Muscle of leg (tissue), 3 donors: ENCODE measurements at regions not wholly inside any gene's neighbourhood (a gene's known extent, or its start where the extent isn't known, plus 50 kb on each side); places are given as distances from the start of the nearest gene placed in this dataset.
"Not testable (repeated sequence)": the region's sequence is repeated elsewhere in the genome, so short reads cannot be mapped to it uniquely, and the experiment has no call there.

Experiments
- DNase-seq: peaks from one replicate; pipeline ENCODE4 v3.0.0; 2013
- H3K27ac ChIP-seq: one replicate; pipeline ENCODE4 v1.5.1; 2013; ENCODE audit warnings: mild to moderate bottlenecking, low read length, control low read depth
- H3K27me3 ChIP-seq: one replicate; pipeline ENCODE4 v1.6.1; 2013; ENCODE audit warnings: low read length; ENCODE audit not compliant: control insufficient read depth, insufficient read depth
- H3K36me3 ChIP-seq: one replicate; pipeline ENCODE4 v1.6.1; 2013; ENCODE audit warnings: low read length; ENCODE audit not compliant: control insufficient read depth, insufficient read depth
- H3K4me1 ChIP-seq: one replicate; pipeline ENCODE4 v1.6.1; 2013; ENCODE audit warnings: low read length; ENCODE audit not compliant: control insufficient read depth, insufficient read depth
- H3K4me3 ChIP-seq: one replicate; pipeline ENCODE4 v1.5.1; 2013; ENCODE audit warnings: low read length, control low read depth
- H3K9me3 ChIP-seq: replicated peaks from 2 replicates; pipeline ENCODE4 v1.6.1; 2013; ENCODE audit warnings: low read depth, low read length; ENCODE audit not compliant: control insufficient read depth
- WGBS: methylation state at CpG from one replicate; pipeline ENCODE4 v1.1.5; 2013; ENCODE audit warnings: missing lambda C conversion rate; ENCODE audit not compliant: insufficient coverage; 5-methylcytosine and 5-hydroxymethylcytosine counted together

- no peaks in the 10 kb centered on the region for H3K27me3 ChIP-seq
- no peaks in the 10 kb centered on the region for H3K36me3 ChIP-seq
- WGBS, result no CpG with 5 or more reads among the region's 4 CpGs
- no peak overlapping the region for H3K4me3 ChIP-seq
- H3K4me1 ChIP-seq, result no peaks in the 10 kb centered on the region
- H3K9me3 ChIP-seq, result no peaks in the 10 kb centered on the region
- no peak for DNase-seq
- H3K27ac ChIP-seq, result no peak overlapping the region
Measured at GRCh38 chr7:138386821-138387220, 73.2 kb upstream of the TRIM24 start.

DNA sequence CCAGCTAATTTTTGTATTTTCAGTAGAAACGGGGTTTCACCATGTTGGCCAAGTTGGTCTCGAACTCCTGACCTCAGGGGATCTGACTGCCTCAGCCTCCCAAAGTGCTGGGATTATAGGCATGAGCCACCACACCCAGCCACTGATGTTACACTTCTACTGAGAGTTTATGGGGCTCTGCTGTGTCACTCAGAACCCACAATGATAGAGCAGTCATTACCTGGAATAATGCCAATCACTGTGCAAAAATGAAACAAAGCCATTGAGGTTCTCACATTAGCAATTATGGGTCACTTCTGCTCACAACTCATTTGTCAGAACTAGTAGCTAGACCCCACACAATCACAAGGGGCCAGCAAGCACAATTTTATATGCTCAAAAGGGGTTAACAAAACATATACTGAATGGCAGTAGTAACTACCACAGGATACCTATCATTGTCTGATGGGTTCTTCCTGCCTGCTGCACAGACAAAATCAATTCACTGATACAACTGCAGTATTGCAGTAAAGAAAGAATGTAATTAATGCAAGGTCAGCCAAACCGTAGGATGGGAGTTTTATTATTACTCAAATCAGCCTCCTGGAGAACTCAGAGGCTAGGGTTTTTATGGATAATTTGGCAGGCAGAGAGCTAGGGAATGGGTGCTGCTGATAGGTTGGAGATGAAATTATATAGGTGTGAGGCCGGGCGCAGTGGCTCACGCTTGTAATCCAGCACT is 72.1 kb upstream of the TRIM24 start:
- 91% methylated on average over 5 of the region's 6 CpGs for WGBS
- Histone ChIP-seq H3K9me3 (no peaks in the 10 kb centered on the region), H3K4me1 (no peaks in the 10 kb centered on the region), H3K27me3 (no peaks in the 10 kb centered on the region), H3K27ac (no peak overlapping the region), H3K4me3 (no peak overlapping the region), H3K36me3 (no peaks in the 10 kb centered on the region)
- no peak for DNase-seq

DNA sequence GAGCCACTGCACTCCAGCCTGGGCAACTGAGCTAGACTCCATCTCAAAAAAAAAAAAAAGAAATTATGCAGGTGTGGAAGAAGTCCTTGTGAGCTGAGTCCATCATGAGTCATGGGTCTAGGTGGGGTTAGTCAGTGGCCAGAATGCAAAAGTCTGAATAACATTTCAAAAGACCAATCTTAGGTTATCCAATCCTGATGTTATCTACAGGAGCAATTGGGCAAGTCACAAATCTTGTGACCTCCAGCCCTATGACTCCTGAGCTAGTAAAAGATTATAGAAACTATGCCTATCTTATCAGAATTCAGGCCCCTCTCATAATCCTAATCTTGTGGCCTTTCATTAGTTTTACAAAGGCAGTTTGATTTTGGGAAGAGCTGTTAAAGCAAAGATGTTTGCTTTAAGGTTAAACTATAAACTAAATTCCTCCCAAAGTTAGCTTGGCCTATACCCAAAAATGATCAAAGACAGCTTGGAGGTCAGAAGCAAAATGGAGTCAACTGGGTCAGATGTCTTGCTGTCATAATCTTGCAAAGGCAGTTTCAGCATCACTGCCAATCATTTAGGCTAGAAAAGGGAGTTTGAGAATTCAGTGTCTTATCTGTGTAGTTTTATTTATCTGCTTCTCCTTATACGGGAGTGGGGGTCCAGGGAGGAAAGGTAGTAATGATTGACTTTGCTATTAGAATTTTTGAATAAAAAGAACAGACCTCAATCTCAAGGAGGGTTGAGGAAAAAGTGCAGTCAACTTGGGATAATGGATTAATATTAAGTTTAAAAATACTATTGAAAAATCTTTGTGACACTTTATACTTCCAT is 71.2 kb upstream of the TRIM24 start:
- Histone ChIP-seq H3K36me3 (no peaks in the 10 kb centered on the region), H3K4me3 (no peak overlapping the region), H3K9me3 (no peaks in the 10 kb centered on the region), H3K4me1 (no peaks in the 10 kb centered on the region), H3K27me3 (no peaks in the 10 kb centered on the region), H3K27ac (no peak overlapping the region)
- WGBS, result no CpG with 5 or more reads among the region's 1 CpG
- DNase-seq, result no peak

- no peak for DNase-seq
- Histone ChIP-seq H3K4me1 (no peaks in the 10 kb centered on the region), H3K9me3 (no peaks in the 10 kb centered on the region), H3K4me3 (no peak overlapping the region), H3K27ac (no peak overlapping the region), H3K36me3 (no peaks in the 10 kb centered on the region), H3K27me3 (no peaks in the 10 kb centered on the region)
- no CpG with 5 or more reads among the region's 3 CpGs for WGBS
Measured at GRCh38 chr7:138395763-138396162, 64.3 kb upstream of the TRIM24 start.

DNA sequence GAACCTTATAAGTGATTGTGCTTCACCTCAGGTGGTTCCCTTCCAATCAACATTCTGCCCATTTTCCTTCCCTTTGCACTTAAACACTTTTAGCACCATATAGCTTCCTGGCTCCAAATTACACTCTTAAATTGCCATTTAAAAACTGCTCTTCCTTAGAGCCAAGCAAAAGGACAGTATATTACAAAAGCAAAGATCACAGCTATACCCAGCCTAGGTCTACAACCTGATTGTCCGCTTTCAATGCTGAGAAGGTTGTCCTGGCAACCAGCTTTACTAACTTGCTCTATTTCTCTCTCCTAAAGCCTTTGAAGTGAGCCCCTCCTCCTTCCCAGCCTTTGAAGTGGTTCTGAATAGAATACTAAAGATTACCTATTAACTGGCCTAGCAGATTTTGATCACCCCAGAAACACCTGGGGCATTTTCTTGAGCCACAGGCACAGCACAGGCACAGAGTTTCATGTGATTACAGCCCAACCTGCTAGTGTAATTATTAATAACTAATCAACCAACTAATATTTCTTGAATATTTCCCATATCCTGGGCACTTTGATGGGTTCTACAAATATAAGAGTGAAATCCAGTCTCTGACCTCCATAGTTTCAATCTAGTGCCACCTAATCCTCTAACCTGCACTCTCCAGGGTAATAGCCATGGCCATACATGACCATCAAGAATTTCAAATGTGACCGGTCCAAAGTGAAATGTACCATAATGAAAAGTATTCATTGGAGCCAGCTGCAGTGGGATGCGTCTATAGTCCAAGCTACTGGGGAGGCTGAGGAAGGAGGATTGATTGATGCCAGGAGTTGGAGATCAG is 63.6 kb upstream of the TRIM24 start:
- Histone ChIP-seq H3K4me1 (no peaks in the 10 kb centered on the region), H3K9me3 (no peaks in the 10 kb centered on the region), H3K27ac (no peak overlapping the region), H3K27me3 (no peaks in the 10 kb centered on the region), H3K4me3 (no peak overlapping the region), H3K36me3 (no peaks in the 10 kb centered on the region)
- WGBS, result 100% methylated on average over 1 of the region's 3 CpGs
- DNase-seq, result no peak

DNA sequence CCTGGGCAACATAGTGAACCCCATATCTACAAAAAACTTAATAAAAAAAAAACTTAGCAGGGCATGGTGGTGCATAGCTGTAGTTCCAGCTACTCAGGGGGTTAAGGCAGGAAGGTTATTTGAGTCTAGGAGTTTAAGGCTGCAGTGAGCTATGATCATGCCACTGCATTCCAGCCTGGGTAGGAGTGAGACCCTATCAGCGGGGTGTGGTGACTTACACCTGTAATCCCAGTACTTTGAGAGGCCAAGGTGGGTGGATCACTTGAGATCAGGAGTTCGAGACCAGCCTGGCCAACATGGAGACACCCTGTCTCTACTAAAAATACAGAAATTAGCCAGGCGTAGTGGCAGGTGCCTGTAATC is 63.0 kb upstream of the TRIM24 start:
- not testable (repeated sequence) for H3K36me3 ChIP-seq, H3K4me1 ChIP-seq, H3K27ac ChIP-seq, H3K9me3 ChIP-seq, H3K27me3 ChIP-seq, DNase-seq, H3K4me3 ChIP-seq
- no CpG with 5 or more reads among the region's 3 CpGs for WGBS

DNA sequence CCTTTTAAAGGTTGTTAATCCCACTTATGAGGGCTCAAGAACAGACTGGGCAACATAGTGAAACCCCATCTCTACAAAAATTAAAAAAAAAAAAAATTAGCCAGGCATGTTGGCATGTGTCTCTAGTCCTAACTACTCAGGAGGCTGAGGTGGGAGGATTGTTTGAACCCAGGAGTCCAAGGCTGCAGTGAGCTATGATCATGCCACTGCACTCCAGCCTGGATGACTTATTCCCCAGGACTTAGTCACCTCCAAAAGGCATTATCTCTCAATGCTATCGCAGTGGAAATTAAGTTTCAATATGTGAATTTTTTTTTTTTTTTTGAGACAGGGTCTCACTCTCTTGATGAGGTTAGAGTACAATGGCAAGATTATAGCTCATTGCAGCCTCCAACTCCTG is 61.2 kb upstream of the TRIM24 start:
- Histone ChIP-seq H3K27me3 (no peaks in the 10 kb centered on the region), H3K4me3 (no peak overlapping the region), H3K4me1 (no peaks in the 10 kb centered on the region), H3K27ac (no peak overlapping the region), H3K36me3 (no peaks in the 10 kb centered on the region), H3K9me3 (no peaks in the 10 kb centered on the region)
- no CpG with 5 or more reads among the region's 1 CpG for WGBS
- no peak for DNase-seq

GRCh38 chr7:138400400-138400886 is 59.6 kb upstream of the TRIM24 start:
- H3K27me3 ChIP-seq, result no peaks in the 10 kb centered on the region
- no peak overlapping the region for H3K27ac ChIP-seq
- 57% methylated on average over 1 of the region's 6 CpGs for WGBS
- no peak for DNase-seq
- no peak overlapping the region for H3K4me3 ChIP-seq
- H3K9me3 ChIP-seq, result no peaks in the 10 kb centered on the region
- no peaks in the 10 kb centered on the region for H3K4me1 ChIP-seq
- H3K36me3 ChIP-seq, result no peaks in the 10 kb centered on the region

GRCh38 chr7:138402749-138403148 is 57.3 kb upstream of the TRIM24 start:
- DNase-seq, result no peak
- no peaks in the 10 kb centered on the region for H3K4me1 ChIP-seq
- H3K9me3 ChIP-seq, result no peaks in the 10 kb centered on the region
- H3K36me3 ChIP-seq, result no peaks in the 10 kb centered on the region
- H3K27ac ChIP-seq, result no peak overlapping the region
- no CpG with 5 or more reads among the region's 1 CpG for WGBS
- no peak overlapping the region for H3K4me3 ChIP-seq
- H3K27me3 ChIP-seq, result no peaks in the 10 kb centered on the region

DNA sequence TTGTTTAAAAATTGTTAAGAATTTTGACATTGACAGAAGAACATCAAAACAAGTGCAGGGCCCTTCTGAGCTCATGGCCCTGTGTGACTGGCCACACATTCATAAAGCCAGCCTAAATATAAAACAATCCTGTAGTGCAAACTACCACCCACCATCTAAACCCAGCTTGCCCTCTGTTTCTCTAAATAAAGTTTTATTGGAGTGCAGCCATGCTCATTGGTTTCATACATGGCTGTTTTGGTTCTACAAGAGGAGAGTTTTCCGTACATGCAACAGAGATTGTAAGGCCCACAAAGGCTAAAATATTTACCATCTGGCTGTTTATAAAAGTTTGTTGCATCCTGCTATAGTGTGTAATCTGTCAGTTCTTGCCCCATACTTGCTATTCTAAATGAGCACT is 54.6 kb upstream of the TRIM24 start:
- H3K4me1 ChIP-seq, result no peaks in the 10 kb centered on the region
- no peaks in the 10 kb centered on the region for H3K36me3 ChIP-seq
- WGBS, result no CpG with 5 or more reads among the region's 1 CpG
- no peaks in the 10 kb centered on the region for H3K9me3 ChIP-seq
- H3K4me3 ChIP-seq, result no peak overlapping the region
- no peak for DNase-seq
- H3K27me3 ChIP-seq, result no peaks in the 10 kb centered on the region
- no peak overlapping the region for H3K27ac ChIP-seq
